NCI-H2107 treated with DMSO at 0.1 percent for 48 hours (cell line): ENCODE measurements at regions not wholly inside any gene's neighbourhood (a gene's known extent, or its start where the extent isn't known, plus 50 kb on each side); places are given as distances from the start of the nearest gene placed in this dataset.
"Not testable (repeated sequence)": the region's sequence is repeated elsewhere in the genome, so short reads cannot be mapped to it uniquely, and the experiment has no call there.

Experiments used
- DNase-seq: peaks from one replicate; lab custom pipeline; 2025; ENCODE audit not compliant: unreplicated experiment; lab: John Stamatoyannopoulos, UW

GRCh38 chr16:59920054-59920453 lies 1185.9 kb upstream of the GOT2 start:
- no peak for DNase-seq

GRCh38 chr16:59913666-59914065 lies 1179.5 kb upstream of the GOT2 start:
- no peak for DNase-seq

- no peak for DNase-seq
These were observed 1175.1 kb upstream of the GOT2 start for GRCh38 chr16:59909262-59909661.

DNA sequence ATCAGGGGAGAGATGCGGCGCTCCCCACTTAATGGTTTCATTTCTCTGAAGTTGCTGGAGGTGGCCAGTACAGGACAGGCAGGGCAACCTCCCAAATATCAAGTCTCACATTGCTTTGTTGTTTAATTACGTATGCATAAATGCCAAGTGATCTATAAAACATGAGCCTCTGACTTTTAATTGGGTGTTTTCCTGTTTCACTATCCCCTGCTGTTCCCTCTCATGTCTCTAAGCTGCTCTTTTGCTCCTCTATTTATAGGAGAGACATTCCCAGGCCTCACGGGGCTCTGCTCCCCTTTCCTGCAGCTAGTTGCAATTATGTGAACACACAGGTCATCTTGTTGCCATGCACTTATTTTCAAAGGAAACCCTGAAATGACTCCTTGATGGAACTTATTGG lies 1173.5 kb upstream of the GOT2 start:
- no peak for DNase-seq

DNA sequence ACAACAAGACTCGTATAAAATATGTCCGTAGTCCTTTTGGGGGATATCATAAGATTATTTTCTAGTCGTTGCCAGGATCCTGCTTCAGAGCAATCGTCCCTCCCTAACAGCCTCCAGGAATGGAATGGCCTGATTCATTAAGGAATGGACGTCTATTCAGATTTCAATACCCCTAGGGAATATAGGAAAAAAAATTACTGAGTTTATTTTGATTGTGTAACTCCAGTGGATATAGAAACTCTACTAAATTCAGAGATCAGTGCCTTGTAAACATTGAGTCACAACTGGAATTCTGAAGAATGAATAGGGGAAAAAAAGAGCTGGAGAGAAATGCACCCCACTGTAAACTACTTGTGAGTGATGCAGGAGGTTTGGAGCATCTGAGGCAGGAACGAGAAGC lies 1171.5 kb upstream of the GOT2 start:
- DNase-seq, result no peak

- no peak for DNase-seq
These were observed 1171.0 kb upstream of the GOT2 start for GRCh38 chr16:59905131-59905530.

- DNase-seq, result no peak
These were observed 1165.8 kb upstream of the GOT2 start for GRCh38 chr16:59899940-59900339.

- no peak for DNase-seq
These were observed 1158.3 kb upstream of the GOT2 start for GRCh38 chr16:59892376-59892775.

GRCh38 chr16:59887856-59888255 lies 1153.7 kb upstream of the GOT2 start:
- no peak for DNase-seq

- no peak for DNase-seq
These were observed 1151.9 kb upstream of the GOT2 start for GRCh38 chr16:59886021-59886420.

- no peak for DNase-seq
These were observed 1147.3 kb upstream of the GOT2 start for GRCh38 chr16:59881376-59881775.

DNA sequence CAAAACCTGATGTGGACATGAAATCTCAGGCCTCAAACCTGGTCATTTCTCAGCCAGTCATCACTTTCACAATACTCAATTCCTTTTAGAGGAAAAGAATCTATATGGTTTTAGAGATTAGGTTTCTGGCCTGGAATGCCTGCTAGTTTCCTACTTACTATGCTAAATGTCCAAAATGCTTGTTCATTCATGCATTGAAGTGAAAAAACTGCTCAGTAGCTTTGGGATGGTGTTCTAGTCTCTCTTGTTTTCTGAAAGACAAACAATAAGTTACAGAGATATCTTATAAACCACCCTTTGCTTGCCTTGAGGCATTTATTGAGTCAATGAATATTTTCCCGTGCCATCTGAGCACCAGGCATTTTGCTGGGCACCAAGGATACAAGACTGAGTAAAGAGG lies 1146.5 kb upstream of the GOT2 start:
- DNase-seq, result no peak

GRCh38 chr16:59878999-59879398 lies 1144.9 kb upstream of the GOT2 start:
- DNase-seq, result no peak

- no peak for DNase-seq
These were observed 1144.4 kb upstream of the GOT2 start for GRCh38 chr16:59878479-59878878.

DNA sequence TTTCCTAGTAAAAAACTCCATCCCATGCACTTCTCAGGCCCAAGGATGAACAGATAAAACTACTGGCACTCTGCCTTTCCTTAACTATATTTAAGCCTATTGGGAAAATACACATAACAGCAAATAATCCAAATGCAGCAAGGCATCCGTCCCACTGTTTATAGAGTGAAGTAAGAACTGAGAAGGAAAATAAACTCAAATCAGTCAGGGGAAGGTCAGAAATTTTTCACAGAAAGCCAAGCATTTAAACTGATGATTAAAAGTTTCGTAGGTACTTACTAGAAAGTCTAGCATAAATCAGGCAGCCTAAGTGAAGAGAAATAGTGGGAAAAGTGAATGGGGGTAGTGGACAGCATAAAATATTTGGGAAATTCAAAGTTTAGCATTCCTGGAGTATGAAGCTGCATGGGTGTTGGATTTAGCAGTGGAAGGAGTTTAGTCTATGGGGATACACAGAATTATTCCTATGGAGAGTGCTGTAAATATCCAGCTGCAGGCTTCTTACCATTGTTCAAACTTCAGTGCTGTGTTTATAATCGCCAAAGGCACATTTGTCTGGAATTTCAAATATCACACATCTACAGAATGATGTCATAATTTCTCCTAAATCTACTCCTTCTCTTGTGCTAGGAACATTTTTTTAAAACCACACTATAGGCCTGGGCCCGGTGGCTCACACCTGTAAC lies 1131.0 kb upstream of the GOT2 start:
- no peak for DNase-seq

DNA sequence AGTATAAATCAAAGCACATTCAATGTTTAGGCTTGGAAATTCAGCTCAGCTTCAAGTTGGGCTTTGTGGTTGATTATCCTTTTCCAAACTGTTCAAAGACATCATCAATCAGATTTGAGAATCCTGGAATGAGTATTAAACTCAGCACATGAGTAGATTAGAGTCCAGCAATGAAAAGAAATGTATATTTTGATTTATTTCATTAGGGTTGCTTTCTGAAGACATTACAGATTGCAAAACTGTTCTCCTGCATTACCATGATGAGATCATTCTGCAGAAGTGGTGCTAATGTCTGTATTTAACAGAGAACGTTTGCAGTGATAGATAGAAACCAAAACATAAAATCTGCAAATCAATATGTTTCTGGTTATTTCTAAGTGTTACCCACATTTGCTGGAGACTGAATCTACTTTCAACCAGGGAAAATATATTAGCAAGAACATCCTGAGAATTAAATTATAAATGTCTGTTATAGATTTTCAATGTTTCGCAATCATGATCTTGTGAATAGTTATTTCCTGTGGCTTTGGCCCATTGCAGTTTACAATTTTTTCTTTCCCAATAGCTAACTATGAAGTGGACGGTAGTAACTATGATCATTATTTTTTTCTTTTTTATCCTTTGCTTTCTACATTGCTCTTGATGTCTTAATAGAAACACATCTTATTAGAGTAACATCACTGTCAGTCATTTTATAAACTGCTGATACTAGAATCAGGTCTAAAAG lies 1125.7 kb upstream of the GOT2 start:
- no peak for DNase-seq

- no peak for DNase-seq
These were observed 1120.8 kb upstream of the GOT2 start for GRCh38 chr16:59854846-59855439.

DNA sequence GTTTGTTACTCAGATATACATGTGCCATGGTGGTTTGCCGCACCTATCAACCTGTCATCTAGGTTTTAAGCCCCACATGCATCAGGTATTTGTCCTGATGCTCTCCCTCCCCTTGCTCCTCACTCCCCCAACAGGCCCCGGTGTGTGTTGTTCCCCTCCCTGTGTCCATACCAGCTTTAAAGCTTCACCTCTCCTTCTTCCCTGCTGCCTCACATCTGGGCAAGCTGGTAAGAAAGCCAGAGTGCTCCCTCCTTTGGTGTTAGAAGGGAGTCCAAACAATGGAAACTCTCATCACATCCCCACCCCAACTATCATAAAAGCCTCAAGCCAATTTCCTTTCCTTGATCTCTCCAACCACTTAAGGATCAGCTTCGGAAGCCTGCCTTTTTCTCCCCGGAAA lies 1115.6 kb upstream of the GOT2 start:
- DNase-seq, result no peak

DNA sequence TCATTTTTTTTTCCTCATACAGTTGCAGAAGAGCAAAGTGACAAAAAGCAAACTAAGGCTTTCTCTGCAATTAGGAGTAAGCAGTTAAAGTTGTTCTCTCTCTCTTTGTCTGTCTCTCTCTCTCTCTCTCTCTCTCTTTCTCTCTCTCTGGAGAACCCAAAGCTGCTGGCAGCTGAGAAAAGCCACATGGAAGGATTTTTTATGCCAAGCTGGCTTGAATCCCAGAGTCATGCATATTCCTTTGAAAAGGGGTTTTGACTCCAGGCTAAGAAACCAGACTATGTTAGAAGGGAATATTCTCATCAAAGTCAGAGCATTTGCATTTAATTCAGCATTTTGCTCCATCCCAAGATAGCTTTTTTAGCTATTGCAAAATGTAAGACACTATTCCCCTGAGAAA lies 1114.2 kb upstream of the GOT2 start:
- DNase-seq, result no peak

- DNase-seq, result no peak
These were observed 1106.1 kb upstream of the GOT2 start for GRCh38 chr16:59840169-59840568.

- DNase-seq, result no peak
These were observed 1092.7 kb upstream of the GOT2 start for GRCh38 chr16:59826767-59827166.

GRCh38 chr16:59809488-59809887 lies 1075.4 kb upstream of the GOT2 start:
- not testable (repeated sequence) for DNase-seq
